Right cardiac atrium (tissue), 5 donors: ENCODE measurements at regions not wholly inside any gene's neighbourhood (a gene's known extent, or its start where the extent isn't known, plus 50 kb on each side); places are given as distances from the start of the nearest gene placed in this dataset.

Experiments used
- ATAC-seq, 2 donors: fragments of 200-7000 bp; cut with Tn5 transposase; one replicate each; pipeline versions ENCODE4 v1.8.0 to v1.9.1; 2020; ENCODE audit warnings: moderate library complexity in 2 of 2, mild to moderate bottlenecking in 1 of 2
- DNase-seq, 3 donors: peaks; one replicate each; pipeline ENCODE4 v3.0.0-alpha.2; 2020
- H3K27ac ChIP-seq: one replicate; pipeline ENCODE4 v1.5.1; 2013; ENCODE audit warnings: mild to moderate bottlenecking, low read length, control low read depth, moderate library complexity
- H3K27me3 ChIP-seq: one replicate; pipeline ENCODE4 v1.6.1; 2013; ENCODE audit not compliant: control insufficient read depth, insufficient read depth
- H3K4me1 ChIP-seq: one replicate; pipeline ENCODE4 v1.6.1; 2013; ENCODE audit warnings: low read length; ENCODE audit not compliant: control insufficient read depth, insufficient read depth
- H3K4me3 ChIP-seq: one replicate; pipeline ENCODE4 v1.5.1; 2013; ENCODE audit warnings: low read length, control low read depth
- H3K9me3 ChIP-seq: one replicate; pipeline ENCODE4 v1.6.1; 2013; ENCODE audit warnings: low read length; ENCODE audit not compliant: control insufficient read depth
- WGBS: extraction: QIAGEN DNeasy Blood & Tissue Kit; methylation state at CpG from one replicate; pipeline ENCODE4 v1.1.7; 2013; 5-methylcytosine and 5-hydroxymethylcytosine counted together
- intact Hi-C, 4 donors: fragments of 100-400 bp; cut with DNase I; formaldehyde crosslinking; loops; one replicate each; pipeline versions ENCODE4 v1.11.0 to v1.14.0; 2022 to 2023
- donor health status: healthy with polysubstance abuse.
- donor health status: DM: no; HTN: yes; CAD: no.
- donor health status: DM: no; HTN: no; CAD: no.
- donor health status: DM: no; HTN: yes; CAD: no; lungs with severe emphysema.
- donor health status: DM: yes; HTN: yes; CAD: no.

DNA sequence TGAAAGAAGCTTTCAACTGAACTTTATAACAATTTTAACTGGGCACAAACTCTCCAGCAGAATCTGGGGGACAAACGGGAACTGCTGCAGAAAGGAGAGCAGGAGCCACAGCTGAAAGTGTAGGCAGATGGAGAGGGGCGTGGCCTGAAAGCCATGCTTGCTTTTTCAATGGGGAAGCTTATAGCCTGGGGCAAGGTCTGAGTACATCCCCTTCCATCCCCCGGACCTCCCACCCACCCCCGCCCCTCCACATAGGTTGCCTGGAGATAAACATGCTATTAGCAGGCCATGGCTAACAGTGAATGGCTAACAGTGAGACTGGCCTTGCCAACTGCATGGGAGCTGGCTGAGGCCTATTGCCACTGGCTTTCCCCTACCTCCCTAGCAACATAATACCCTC is 317.9 kb upstream of the TANK start:
- intact Hi-C loops: no loop called here
- ATAC-seq (no peak), DNase-seq (no peak)
- Histone ChIP-seq H3K4me1 (no peaks in the 10 kb centered on the region), H3K4me3 (no peak overlapping the region), H3K9me3 (no peaks in the 10 kb centered on the region), H3K27ac (no peak overlapping the region), H3K27me3 (no peaks in the 10 kb centered on the region)
- WGBS: 85% methylated on average over 4 of the region's 4 CpGs

DNA sequence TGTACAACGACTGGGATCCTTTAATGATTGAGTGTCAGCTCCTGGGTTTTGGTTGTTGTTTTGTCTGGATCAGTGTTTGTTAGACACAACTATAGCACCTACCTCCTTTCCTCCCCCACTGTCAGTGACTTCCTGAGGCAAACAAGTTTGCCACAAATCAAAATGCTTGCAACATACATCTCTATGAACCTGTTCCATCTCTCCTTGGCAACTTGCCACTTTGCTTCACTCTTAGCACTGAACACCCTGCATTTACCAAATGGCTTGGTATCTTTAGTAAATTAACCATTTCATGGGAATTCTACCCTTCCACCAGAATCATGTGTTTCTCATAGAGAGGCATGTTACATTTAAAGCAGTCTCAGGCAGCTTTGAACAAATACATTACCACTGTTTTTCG is 301.1 kb upstream of the TANK start:
- Histone ChIP-seq H3K4me1 (no peaks in the 10 kb centered on the region), H3K4me3 (no peak overlapping the region), H3K9me3 (no peaks in the 10 kb centered on the region), H3K27ac (no peak overlapping the region), H3K27me3 (no peaks in the 10 kb centered on the region)
- DNase-seq (no peak), ATAC-seq (no peak)
- 56% methylated on average over 2 of the region's 2 CpGs for WGBS
- intact Hi-C loops: no loop called here

DNA sequence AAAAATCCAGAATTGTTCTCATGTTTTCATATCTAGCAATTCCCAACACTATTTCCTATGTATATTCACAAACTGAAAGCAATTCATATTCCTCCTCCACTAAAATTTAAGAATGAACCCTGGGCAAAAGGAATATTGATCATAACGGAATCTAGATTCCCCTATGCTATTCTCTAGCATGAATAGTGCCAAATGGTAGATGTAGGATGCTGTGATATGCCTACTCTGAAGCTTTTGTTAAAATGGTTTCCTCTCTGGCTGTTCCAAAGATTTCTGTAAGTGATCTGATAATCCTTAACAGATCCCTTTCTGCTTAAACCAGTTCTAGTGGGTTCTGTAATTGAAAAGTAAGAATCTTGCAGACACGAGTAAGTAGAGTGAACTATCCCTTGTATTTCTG is 298.0 kb upstream of the TANK start:
- no peak overlapping the region for H3K4me3 ChIP-seq
- WGBS: 59% methylated on average over 2 of the region's 2 CpGs
- no peaks in the 10 kb centered on the region for H3K27me3 ChIP-seq
- H3K9me3 ChIP-seq: no peaks in the 10 kb centered on the region
- H3K27ac ChIP-seq: no peak overlapping the region
- H3K4me1 ChIP-seq: no peaks in the 10 kb centered on the region
- DNase-seq (no peak), ATAC-seq (no peak)
- intact Hi-C loops: no loop called here

DNA sequence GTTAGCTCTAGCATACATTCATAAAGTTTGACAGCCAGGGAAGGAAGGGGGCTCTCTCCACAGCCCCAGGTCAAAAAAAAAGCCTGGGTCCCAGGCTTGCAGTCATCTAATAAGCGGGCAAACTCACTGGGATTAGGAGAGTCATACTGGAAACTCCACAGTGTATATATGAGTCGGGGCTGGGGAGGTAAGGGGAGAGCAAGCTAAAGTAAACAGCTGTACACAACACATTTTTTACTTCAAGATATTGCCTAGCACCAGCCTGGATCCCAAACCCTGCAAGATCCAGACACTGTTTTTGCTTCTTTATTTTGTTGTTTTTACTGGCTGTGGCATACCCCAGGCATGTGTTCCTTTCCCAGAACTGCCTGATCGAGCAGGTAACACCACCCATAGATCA is 291.3 kb upstream of the TANK start:
- peak in 1 of 2 donors; percentile 28 for ATAC-seq

DNA sequence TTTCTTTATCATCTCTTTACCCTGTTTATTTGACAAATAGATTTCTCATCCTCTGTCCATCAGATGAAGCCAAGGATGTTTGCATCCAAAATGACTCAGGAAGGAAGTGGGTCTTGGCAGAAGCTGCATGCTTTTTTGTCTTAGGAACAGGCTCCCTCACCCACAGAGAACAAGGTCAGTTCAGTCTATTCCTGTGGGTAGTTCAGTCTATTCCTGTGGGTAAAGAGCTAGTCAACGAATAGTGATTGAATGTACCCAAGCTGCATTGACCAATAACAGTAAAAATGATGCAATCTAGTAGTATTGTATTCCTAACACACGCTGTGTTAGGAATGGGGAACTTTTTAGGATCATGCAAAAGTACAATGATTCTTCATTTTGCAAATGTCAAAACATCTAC is 290.8 kb upstream of the TANK start:
- Histone ChIP-seq H3K27me3 (no peaks in the 10 kb centered on the region), H3K4me1 (no peaks in the 10 kb centered on the region), H3K27ac (no peak overlapping the region), H3K4me3 (no peak overlapping the region), H3K9me3 (no peaks in the 10 kb centered on the region)
- intact Hi-C loops: no loop called here
- WGBS: 36% methylated on average over 2 of the region's 2 CpGs
- DNase-seq (no peak), ATAC-seq (peak; percentile 85 to 88)

More for the DNA sequence above, 291.3 kb upstream of the TANK start:
- 61% methylated on average over 3 of the region's 3 CpGs for WGBS
- Histone ChIP-seq H3K4me1 (no peaks in the 10 kb centered on the region), H3K27ac (peak overlapping the region; percentile 65), H3K4me3 (no peak overlapping the region), H3K9me3 (no peaks in the 10 kb centered on the region), H3K27me3 (no peaks in the 10 kb centered on the region)
- peak in 1 of 3 donors; percentile 13 for DNase-seq
- intact Hi-C loops: no loop called here

DNA sequence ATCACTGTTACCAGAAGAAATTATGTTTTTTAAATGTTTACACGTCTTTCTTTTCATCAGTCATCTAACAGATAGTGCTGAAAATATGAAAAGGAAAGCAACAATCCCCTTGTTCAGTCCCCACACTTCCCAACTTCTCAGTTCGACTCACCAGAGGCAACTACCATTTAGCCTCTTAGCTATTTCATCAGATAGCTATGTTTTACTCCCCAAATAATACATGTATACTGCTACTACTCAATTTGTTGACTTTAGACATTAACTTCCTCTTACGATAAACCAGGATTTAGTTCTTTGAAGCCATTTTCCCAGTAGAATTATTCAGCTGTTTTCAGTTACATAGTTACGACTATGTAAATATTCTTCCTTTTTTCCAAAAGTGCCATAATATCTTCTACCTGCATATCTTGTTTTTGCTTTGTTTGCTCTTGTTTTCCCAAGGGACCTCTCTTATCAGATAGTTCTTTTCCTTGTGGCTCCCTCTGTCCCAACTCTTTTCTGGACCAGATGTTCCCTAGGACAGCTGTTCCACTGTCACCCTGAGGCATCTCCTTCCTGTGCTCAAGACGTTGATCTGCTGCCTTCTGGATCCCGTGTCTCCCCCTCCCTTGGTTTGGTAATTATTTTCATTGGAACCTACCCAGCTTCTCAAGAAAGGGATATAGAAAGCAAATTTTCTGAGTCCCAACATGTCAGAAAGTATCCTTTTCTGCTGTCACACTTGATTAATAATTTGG is 289.3 kb upstream of the TANK start:
- intact Hi-C loops: no loop called here
- Histone ChIP-seq H3K4me3 (no peak overlapping the region), H3K27me3 (no peaks in the 10 kb centered on the region), H3K4me1 (no peaks in the 10 kb centered on the region), H3K9me3 (no peaks in the 10 kb centered on the region), H3K27ac (peak overlapping the region; percentile 8)
- peak in 2 of 3 donors; percentile 16 to 43 for DNase-seq
- 48% methylated on average over 6 of the region's 6 CpGs for WGBS
- peak; percentile 52 to 55 for ATAC-seq

DNA sequence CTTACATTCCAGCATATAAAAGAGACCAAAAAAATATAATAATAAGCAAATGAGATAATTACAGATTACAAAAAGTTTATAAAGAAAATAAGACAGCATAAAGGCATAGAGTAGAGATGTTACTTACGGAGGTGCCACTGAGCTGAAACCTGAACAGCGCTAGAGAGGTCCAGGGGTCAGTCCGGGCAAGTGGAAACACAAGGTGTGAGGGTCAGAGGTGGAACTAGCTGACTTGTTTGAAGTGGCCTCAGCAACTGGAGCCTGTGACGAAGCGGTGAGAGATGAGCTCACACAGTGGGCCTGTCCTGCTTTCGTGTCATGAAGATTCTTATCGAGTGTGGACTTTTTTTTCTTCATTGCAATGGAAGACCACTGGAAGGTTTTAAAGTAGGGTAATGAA is 288.3 kb upstream of the TANK start:
- no peak overlapping the region for H3K27ac ChIP-seq
- no peak for ATAC-seq
- no peaks in the 10 kb centered on the region for H3K4me1 ChIP-seq
- no peak overlapping the region for H3K4me3 ChIP-seq
- DNase-seq: no peak
- H3K9me3 ChIP-seq: no peaks in the 10 kb centered on the region
- intact Hi-C loops: no loop called here
- no peaks in the 10 kb centered on the region for H3K27me3 ChIP-seq
- WGBS: 83% methylated on average over 7 of the region's 7 CpGs

DNA sequence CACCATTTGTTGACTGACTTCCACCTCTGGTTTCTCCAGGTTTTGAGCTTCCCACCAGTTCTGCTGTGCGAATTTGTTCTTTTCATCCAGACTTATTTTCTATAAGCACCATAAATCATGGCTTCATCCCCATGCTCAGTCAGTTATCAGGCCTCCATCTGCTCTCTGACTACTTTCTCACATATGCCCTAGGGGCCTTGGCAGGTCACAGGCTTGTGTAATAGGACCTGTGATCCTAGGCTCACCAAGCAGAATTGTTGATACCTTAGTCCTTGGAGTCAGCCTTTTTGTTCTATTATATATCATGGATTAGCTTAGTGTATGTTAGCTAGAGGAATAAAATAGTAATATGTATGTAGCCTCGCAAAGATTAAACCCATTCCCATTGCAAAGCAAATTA is 284.2 kb upstream of the TANK start:
- no peak overlapping the region for H3K4me3 ChIP-seq
- no peak overlapping the region for H3K27ac ChIP-seq
- H3K4me1 ChIP-seq: no peaks in the 10 kb centered on the region
- H3K9me3 ChIP-seq: no peaks in the 10 kb centered on the region
- no peak for DNase-seq
- no peak for ATAC-seq
- intact Hi-C loops: no loop called here
- WGBS: 98% methylated on average over 2 of the region's 2 CpGs
- H3K27me3 ChIP-seq: no peaks in the 10 kb centered on the region

DNA sequence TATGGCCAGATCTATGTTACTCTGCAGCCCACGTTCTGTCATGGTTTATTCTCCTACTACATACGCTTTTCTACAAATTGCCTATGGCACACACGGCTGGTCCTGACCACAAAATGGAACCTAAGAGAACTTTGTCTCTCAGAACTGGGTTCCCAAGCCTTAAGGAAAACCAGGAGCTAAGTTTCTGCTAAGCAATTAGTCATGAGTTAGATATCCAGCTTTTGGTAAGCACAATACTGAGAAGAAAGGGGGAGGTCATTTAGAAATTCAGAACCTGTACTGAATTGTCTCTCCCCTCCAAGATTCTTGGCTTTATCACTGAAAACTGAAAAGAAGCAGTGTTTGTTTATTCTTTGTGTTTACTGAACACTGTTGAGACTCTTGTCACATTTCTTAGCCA is 283.5 kb upstream of the TANK start:
- no peak overlapping the region for H3K27ac ChIP-seq
- no peaks in the 10 kb centered on the region for H3K27me3 ChIP-seq
- no peaks in the 10 kb centered on the region for H3K9me3 ChIP-seq
- ATAC-seq (no peak), DNase-seq (no peak)
- intact Hi-C loops: no loop called here
- WGBS: 79% methylated on average over 3 of the region's 3 CpGs
- H3K4me1 ChIP-seq: no peaks in the 10 kb centered on the region
- no peak overlapping the region for H3K4me3 ChIP-seq

DNA sequence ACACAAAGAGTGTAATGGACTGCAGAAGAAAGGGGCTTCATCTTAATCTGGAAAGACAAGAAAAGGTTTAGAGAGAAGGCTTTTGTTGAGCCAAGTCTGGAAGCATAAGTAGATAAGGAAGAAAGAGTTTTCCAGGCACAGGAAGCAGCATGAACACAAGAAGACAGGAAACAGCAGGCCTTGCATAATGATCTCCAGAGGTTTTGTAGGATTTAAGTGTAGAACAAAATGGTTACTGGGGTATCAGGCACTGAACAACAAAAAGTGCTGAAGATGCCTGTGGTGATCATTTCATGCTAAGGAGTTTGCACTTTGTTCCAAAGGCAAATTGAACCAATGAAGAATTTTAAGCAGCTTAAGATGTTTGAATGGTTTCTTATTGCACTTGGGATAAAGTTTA is 281.6 kb upstream of the TANK start:
- intact Hi-C loops: no loop called here
- no peak for ATAC-seq

DNA sequence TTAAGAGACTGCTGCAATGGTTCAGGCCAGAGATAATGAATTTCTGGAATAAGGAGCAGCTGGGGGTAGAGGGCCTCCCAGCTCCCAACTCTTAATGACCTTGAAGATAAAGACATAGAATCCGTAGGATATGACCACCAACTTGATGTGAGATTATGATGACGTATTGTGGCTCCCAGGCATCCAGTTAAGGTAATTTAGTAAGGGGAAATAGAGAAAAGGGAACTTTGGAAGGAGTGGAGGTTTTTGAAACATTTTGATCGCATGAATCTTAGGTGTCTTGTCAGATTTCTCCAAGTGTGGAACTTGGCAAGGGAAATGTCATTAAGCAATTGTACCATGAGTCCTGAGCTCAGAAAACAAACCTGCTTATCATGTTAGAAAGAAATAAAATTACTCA is 277.3 kb upstream of the TANK start:
- Histone ChIP-seq H3K27ac (no peak overlapping the region), H3K27me3 (no peaks in the 10 kb centered on the region), H3K4me1 (no peaks in the 10 kb centered on the region), H3K4me3 (no peak overlapping the region), H3K9me3 (no peaks in the 10 kb centered on the region)
- intact Hi-C loops: loop anchor here in 1 of 4 donors (10.0 kb wide), 1 partner anchor 72 kb away; no protein-coding TSS in a partner anchor
- 90% methylated on average over 3 of the region's 3 CpGs for WGBS
- ATAC-seq (no peak), DNase-seq (no peak)

More for the DNA sequence above, 281.6 kb upstream of the TANK start:
- no peaks in the 10 kb centered on the region for H3K9me3 ChIP-seq
- no peak overlapping the region for H3K27ac ChIP-seq
- no peaks in the 10 kb centered on the region for H3K4me1 ChIP-seq
- no peaks in the 10 kb centered on the region for H3K27me3 ChIP-seq
- no peak for DNase-seq
- no peak overlapping the region for H3K4me3 ChIP-seq

DNA sequence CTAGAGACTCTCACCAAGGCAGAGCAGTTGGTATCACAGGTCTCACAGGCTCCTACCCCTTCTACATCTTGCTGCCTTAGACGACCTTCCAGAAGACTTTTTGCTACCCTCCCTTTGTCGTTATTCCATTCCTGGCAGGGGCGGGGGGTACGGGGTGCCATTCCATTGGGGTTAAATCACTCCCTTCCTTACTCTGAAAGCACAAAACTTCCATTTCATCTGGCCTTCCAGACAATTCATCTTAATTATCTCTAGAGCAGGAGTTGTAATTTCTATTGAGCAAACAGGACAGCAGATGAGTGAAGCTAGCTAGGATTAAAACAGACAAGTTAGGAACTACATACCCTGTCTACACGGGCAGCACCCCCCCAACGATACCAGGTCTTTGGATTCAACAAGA is 276.2 kb upstream of the TANK start:
- 78% methylated on average over 6 of the region's 6 CpGs for WGBS

More for the DNA sequence above, 276.2 kb upstream of the TANK start:
- H3K4me3 ChIP-seq: no peak overlapping the region
- H3K27ac ChIP-seq: no peak overlapping the region
- no peaks in the 10 kb centered on the region for H3K27me3 ChIP-seq
- no peaks in the 10 kb centered on the region for H3K9me3 ChIP-seq
- DNase-seq (no peak), ATAC-seq (no peak)
- no peaks in the 10 kb centered on the region for H3K4me1 ChIP-seq
- intact Hi-C loops: loop anchor here in 1 of 4 donors (10.0 kb wide), 1 partner anchor 71 kb away; no protein-coding TSS in a partner anchor
